Hepatocyte (in vitro differentiated cells): ENCODE measurements at regions not wholly inside any gene's neighbourhood (a gene's known extent, or its start where the extent isn't known, plus 50 kb on each side); places are given as distances from the start of the nearest gene placed in this dataset.
"Not testable (repeated sequence)": the region's sequence is repeated elsewhere in the genome, so short reads cannot be mapped to it uniquely, and the experiment has no call there.

Experiments used
- DNase-seq: peaks from one replicate; pipeline ENCODE4 v3.0.0-alpha.2; 2016; ENCODE audit warnings: low spot score
- H2AFZ ChIP-seq: fragments of 200-600 bp; sonication (generic); 2 replicates; pipeline ENCODE4 v1.6.0; 2016; ENCODE audit warnings: antibody characterized with exemption, mild to moderate bottlenecking
- H3K27ac ChIP-seq: fragments of 200-600 bp; sonication (generic); 2 replicates; pipeline ENCODE4 v1.5.1; 2016; ENCODE audit warnings: mild to moderate bottlenecking
- H3K27me3 ChIP-seq: fragments of 200-600 bp; sonication (generic); 2 replicates; pipeline ENCODE4 v1.6.1; 2016
- H3K36me3 ChIP-seq: fragments of 200-600 bp; sonication (generic); replicated peaks from 2 replicates; pipeline ENCODE4 v1.5.1; 2016; ENCODE audit warnings: low read depth; ENCODE audit not compliant: insufficient read depth
- H3K4me1 ChIP-seq: fragments of 200-600 bp; sonication (generic); 2 replicates; pipeline ENCODE4 v1.5.1; 2016; ENCODE audit warnings: mild to moderate bottlenecking, moderate library complexity; ENCODE audit not compliant: insufficient read depth
- H3K4me2 ChIP-seq: fragments of 200-600 bp; sonication (generic); 2 replicates; pipeline ENCODE4 v1.6.0; 2016
- H3K4me3 ChIP-seq: fragments of 200-600 bp; sonication (generic); 2 replicates; pipeline ENCODE4 v1.5.1; 2016; ENCODE audit warnings: mild to moderate bottlenecking
- H3K79me2 ChIP-seq: fragments of 200-600 bp; sonication (generic); 2 replicates; pipeline ENCODE4 v1.6.0; 2017; ENCODE audit warnings: mild to moderate bottlenecking
- H3K9me2 ChIP-seq: fragments of 200-600 bp; sonication (generic); replicated peaks from 2 replicates; pipeline ENCODE4 v1.6.0; 2017; ENCODE audit warnings: mild to moderate bottlenecking; ENCODE audit not compliant: insufficient read depth
- H3K9me3 ChIP-seq: fragments of 200-600 bp; sonication (generic); 2 replicates; pipeline ENCODE4 v1.5.1; 2016; ENCODE audit warnings: low read depth, mild to moderate bottlenecking
- H4K20me1 ChIP-seq: fragments of 200-600 bp; sonication (generic); 2 replicates; pipeline ENCODE4 v1.6.0; 2016; ENCODE audit warnings: mild to moderate bottlenecking; ENCODE audit not compliant: insufficient read depth, poor library complexity, severe bottlenecking
- EZH2 ChIP-seq: fragments of 200-600 bp; sonication (generic); IDR thresholded peaks from 2 replicates; pipeline ENCODE4 v1.6.1; 2016; ENCODE audit warnings: antibody characterized with exemption, mild to moderate bottlenecking, borderline replicate concordance
- EZH2phosphoT487 ChIP-seq: fragments of 200-600 bp; sonication (generic); IDR thresholded peaks from one replicate; pipeline ENCODE4 v1.6.1; 2018; ENCODE audit warnings: antibody characterized with exemption, mild to moderate bottlenecking, low read depth, moderate library complexity; ENCODE audit not compliant: unreplicated experiment, severe bottlenecking
- WGBS: methylation state at CpG from one replicate; pipeline ENCODE4 v1.1.6; 2016; ENCODE audit warnings: low lambda C conversion rate; ENCODE audit errors: missing lambda C conversion rate; 5-methylcytosine and 5-hydroxymethylcytosine counted together
- TF ChIP-seq, protein P1 (sequence below): fragments of 200-600 bp; sonication (generic); IDR thresholded peaks from 2 replicates; pipeline ENCODE4 v1.5.1; 2016; ENCODE audit warnings: antibody characterized with exemption, mild to moderate bottlenecking; ENCODE audit not compliant: poor library complexity

DNA sequence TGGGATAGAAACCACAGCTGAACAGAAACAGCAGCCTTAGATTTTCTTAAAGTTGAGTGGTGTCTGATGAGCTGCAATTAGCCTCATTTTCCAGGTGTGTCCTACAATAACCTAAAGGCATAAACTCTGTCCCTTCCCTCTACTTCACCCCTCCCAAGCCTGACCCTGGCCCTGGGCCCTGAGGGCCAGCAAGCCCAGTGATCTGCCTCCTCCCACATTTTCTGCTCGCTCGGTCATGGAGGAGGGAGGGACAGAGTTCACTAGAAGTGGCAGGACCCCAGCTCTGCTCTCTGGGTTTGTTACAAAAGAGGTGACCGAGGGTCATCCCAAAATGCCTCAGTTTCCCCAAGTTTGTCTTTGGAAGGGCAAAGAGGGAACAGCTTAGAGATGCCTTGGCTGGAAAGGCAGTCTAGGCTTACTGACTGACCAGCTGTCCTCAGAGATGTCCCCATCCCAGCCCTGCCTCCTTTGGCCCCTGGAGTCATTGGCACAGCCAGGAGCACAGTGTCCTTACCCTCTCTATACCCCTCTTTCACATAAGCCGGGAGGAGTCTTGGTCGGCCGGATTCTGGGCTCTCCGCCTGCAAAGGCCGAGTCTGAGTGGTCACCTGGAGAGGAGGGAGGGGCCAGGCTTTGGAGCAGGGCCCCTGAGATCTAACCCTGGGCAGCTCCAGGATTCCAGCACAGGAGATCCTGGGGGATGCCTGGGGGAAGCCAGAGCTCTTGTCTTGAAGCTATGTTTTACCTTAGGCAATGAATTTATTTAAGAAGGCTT is 172.7 kb downstream of the PTPRU start:
- no peak overlapping the region for H3K4me3 ChIP-seq
- H3K4me2 ChIP-seq, result no peak overlapping the region
- no peak overlapping the region for H2AFZ ChIP-seq
- no peaks in the 10 kb centered on the region for H3K36me3 ChIP-seq
- H3K9me3 ChIP-seq, result no peaks in the 10 kb centered on the region
- H3K79me2 ChIP-seq, result no peaks in the 10 kb centered on the region
- H3K4me1 ChIP-seq, result no peaks in the 10 kb centered on the region
- DNase-seq, result no peak
- H3K27me3 ChIP-seq, result peaks cover 2% of the 10 kb centered on the region
- WGBS, result 81% methylated on average over 8 of the region's 8 CpGs
- TF ChIP-seq, protein P1, sequence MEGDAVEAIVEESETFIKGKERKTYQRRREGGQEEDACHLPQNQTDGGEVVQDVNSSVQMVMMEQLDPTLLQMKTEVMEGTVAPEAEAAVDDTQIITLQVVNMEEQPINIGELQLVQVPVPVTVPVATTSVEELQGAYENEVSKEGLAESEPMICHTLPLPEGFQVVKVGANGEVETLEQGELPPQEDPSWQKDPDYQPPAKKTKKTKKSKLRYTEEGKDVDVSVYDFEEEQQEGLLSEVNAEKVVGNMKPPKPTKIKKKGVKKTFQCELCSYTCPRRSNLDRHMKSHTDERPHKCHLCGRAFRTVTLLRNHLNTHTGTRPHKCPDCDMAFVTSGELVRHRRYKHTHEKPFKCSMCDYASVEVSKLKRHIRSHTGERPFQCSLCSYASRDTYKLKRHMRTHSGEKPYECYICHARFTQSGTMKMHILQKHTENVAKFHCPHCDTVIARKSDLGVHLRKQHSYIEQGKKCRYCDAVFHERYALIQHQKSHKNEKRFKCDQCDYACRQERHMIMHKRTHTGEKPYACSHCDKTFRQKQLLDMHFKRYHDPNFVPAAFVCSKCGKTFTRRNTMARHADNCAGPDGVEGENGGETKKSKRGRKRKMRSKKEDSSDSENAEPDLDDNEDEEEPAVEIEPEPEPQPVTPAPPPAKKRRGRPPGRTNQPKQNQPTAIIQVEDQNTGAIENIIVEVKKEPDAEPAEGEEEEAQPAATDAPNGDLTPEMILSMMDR, result no peak
- no peak for TF ChIP-seq EZH2phosphoT487
- TF ChIP-seq EZH2, result no peak
- no peak overlapping the region for H3K27ac ChIP-seq
- no peaks in the 10 kb centered on the region for H3K9me2 ChIP-seq
- H4K20me1 ChIP-seq, result no peaks in the 10 kb centered on the region

- no peak for TF ChIP-seq EZH2phosphoT487
- no peak for TF ChIP-seq EZH2
- TF ChIP-seq, protein P1, result no peak
- Histone ChIP-seq H2AFZ (no peak overlapping the region), H3K4me2 (no peak overlapping the region), H3K36me3 (no peaks in the 10 kb centered on the region), H4K20me1 (no peaks in the 10 kb centered on the region), H3K27ac (no peak overlapping the region), H3K4me1 (no peaks in the 10 kb centered on the region), H3K27me3 (peaks cover 2% of the 10 kb centered on the region), H3K9me3 (no peaks in the 10 kb centered on the region), H3K79me2 (no peaks in the 10 kb centered on the region), H3K4me3 (no peak overlapping the region), H3K9me2 (no peaks in the 10 kb centered on the region)
- WGBS, result 95% methylated on average over 2 of the region's 2 CpGs
- no peak for DNase-seq
Observed at GRCh38 chr1:29406814-29407213, 170.5 kb downstream of the PTPRU start.

DNA sequence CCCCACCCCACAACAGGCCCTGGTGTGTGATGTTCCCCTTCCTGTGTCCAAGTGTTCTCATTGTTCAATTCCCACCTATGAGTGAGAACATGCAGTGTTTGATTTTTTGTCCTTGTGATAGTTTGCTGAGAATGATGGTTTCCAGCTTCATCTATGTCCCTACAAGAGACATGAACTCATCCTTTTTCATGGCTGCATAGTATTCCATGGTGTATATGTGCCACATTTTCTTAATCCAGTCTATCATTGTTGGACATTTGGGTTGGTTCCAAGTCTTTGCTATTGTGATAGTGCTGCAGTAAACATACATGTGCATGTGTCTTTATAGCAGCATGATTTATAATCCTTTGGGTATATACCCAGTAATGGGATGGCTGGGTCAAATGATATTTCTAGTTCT is 163.9 kb downstream of the PTPRU start:
- not testable (repeated sequence) for H3K4me1 ChIP-seq, H3K4me2 ChIP-seq, H2AFZ ChIP-seq, H3K79me2 ChIP-seq, H3K27me3 ChIP-seq, H3K4me3 ChIP-seq, H3K36me3 ChIP-seq, H3K27ac ChIP-seq, DNase-seq, H4K20me1 ChIP-seq, H3K9me3 ChIP-seq, H3K9me2 ChIP-seq

- Histone ChIP-seq H2AFZ (no peak overlapping the region), H4K20me1 (no peaks in the 10 kb centered on the region), H3K27ac (no peak overlapping the region), H3K9me3 (no peaks in the 10 kb centered on the region), H3K27me3 (no peaks in the 10 kb centered on the region), H3K9me2 (no peaks in the 10 kb centered on the region), H3K4me1 (no peaks in the 10 kb centered on the region), H3K79me2 (no peaks in the 10 kb centered on the region), H3K4me3 (no peak overlapping the region), H3K36me3 (no peaks in the 10 kb centered on the region), H3K4me2 (no peak overlapping the region)
- DNase-seq, result no peak
- WGBS, result 92% methylated on average over 1 of the region's 1 CpG
- TF ChIP-seq EZH2 (no peak), EZH2phosphoT487 (no peak)
- TF ChIP-seq, protein P1, result no peak
Observed at GRCh38 chr1:29399465-29399864, 163.1 kb downstream of the PTPRU start.
